OCI-LY7 (cell line): ENCODE measurements at regions not wholly inside any gene's neighbourhood (a gene's known extent, or its start where the extent isn't known, plus 50 kb on each side); places are given as distances from the start of the nearest gene placed in this dataset.

Experiments used
- BruUV-seq: library from RNA; stranded (reverse); fragments of 400-500 nt; replicated peaks from 2 replicates; lab custom pipeline; 2021; lab: Mats Ljungman, UMichigan
- CTCF ChIA-PET: fragments of 300-600 bp; sonication (Branson Sonifier 250); formaldehyde crosslinking; loops from one replicate; lab custom pipeline; 2022; ENCODE audit warnings: antibody characterized with exemption; ENCODE audit not compliant: unreplicated experiment; lab: Charles Lee
- POLR2A ChIA-PET: fragments of 300-600 bp; sonication (Branson Sonifier 250); formaldehyde crosslinking; loops from one replicate; lab custom pipeline; 2022; ENCODE audit warnings: antibody characterized with exemption; lab: Charles Lee
- DNase-seq: peaks from one replicate; pipeline ENCODE4 v3.0.0-alpha.2; 2015; ENCODE audit warnings: low spot score
- H2AFZ ChIP-seq: fragments of 200-600 bp; sonication (generic), shearing (Covaris generic); 2 replicates; pipeline ENCODE4 v1.6.1; 2014; ENCODE audit warnings: mild to moderate bottlenecking, antibody characterized with exemption, low read length, moderate library complexity
- H3K27ac ChIP-seq: fragments of 200-600 bp; sonication (generic); 2 replicates; pipeline ENCODE4 v1.5.1; 2014; ENCODE audit warnings: mixed run types, low read depth, mild to moderate bottlenecking, moderate library complexity, low read length, inconsistent platforms; ENCODE audit not compliant: poor library complexity, severe bottlenecking
- H3K36me3 ChIP-seq: fragments of 200-600 bp; sonication (generic); 2 replicates; pipeline ENCODE4 v1.6.1; 2014; ENCODE audit warnings: mild to moderate bottlenecking, antibody characterized with exemption, low read length, moderate library complexity, mixed read lengths; ENCODE audit not compliant: insufficient read depth
- H3K4me1 ChIP-seq: fragments of 200-600 bp; sonication (generic); 2 replicates; pipeline ENCODE4 v1.5.1; 2014; ENCODE audit warnings: mild to moderate bottlenecking, low read length; ENCODE audit not compliant: insufficient read depth, poor library complexity, severe bottlenecking
- H3K4me2 ChIP-seq: fragments of 200-600 bp; sonication (generic); 2 replicates; pipeline ENCODE4 v1.6.1; 2014; ENCODE audit warnings: mild to moderate bottlenecking, low read length
- H3K4me3 ChIP-seq: fragments of 200-600 bp; sonication (generic); 2 replicates; pipeline ENCODE4 v1.5.1; 2014; ENCODE audit warnings: mild to moderate bottlenecking, low read depth, low read length; ENCODE audit not compliant: poor library complexity, severe bottlenecking
- H3K79me2 ChIP-seq: fragments of 200-600 bp; sonication (generic); 2 replicates; pipeline ENCODE4 v1.6.1; 2016; ENCODE audit warnings: low read depth, mild to moderate bottlenecking, low read length, moderate library complexity, mixed read lengths; ENCODE audit not compliant: insufficient read depth
- H3K9me2 ChIP-seq: fragments of 200-600 bp; sonication (generic); 2 replicates; pipeline ENCODE4 v1.6.1; 2016; ENCODE audit warnings: mild to moderate bottlenecking, low read length, mixed read lengths; ENCODE audit not compliant: insufficient read depth
- H3K9me3 ChIP-seq: fragments of 200-600 bp; sonication (generic); 2 replicates; pipeline ENCODE4 v1.6.1; 2014; ENCODE audit warnings: mild to moderate bottlenecking, mixed run types, low read length, mixed read lengths
- H4K20me1 ChIP-seq: fragments of 200-600 bp; sonication (generic); 2 replicates; pipeline ENCODE4 v1.6.1; 2014; ENCODE audit warnings: mild to moderate bottlenecking, antibody characterized with exemption, low read length, moderate library complexity, mixed read lengths; ENCODE audit not compliant: insufficient read depth
- EZH2phosphoT487 ChIP-seq: fragments of 200-600 bp; sonication (generic); IDR thresholded peaks from 2 replicates; pipeline ENCODE4 v1.6.1; 2018; ENCODE audit warnings: low read depth, borderline replicate concordance, mild to moderate bottlenecking, mixed run types, antibody characterized with exemption, low read length, moderate library complexity, mixed read lengths
- intact Hi-C: fragments of 100-400 bp; cut with micrococcal nuclease; formaldehyde crosslinking; loops from one replicate; pipeline ENCODE4 v1.10.0; 2022; ENCODE audit not compliant: unreplicated experiment
- TF ChIP-seq, protein P1 (sequence below): fragments of 200-600 bp; sonication (generic); conservative IDR thresholded peaks from 2 replicates; pipeline ENCODE4 v1.5.1; 2014; ENCODE audit warnings: mild to moderate bottlenecking, antibody characterized with exemption, low read length, moderate library complexity, mixed read lengths

GRCh38 chr1:36729716-36730510 lies 247.2 kb upstream of the CSF3R start:
- intact Hi-C loops: no loop called here
- Histone ChIP-seq H3K4me3 (no peak overlapping the region), H4K20me1 (no peaks in the 10 kb centered on the region), H3K9me3 (no peaks in the 10 kb centered on the region), H3K27ac (no peak overlapping the region), H3K9me2 (no peaks in the 10 kb centered on the region), H3K4me2 (no peak overlapping the region), H2AFZ (no peak overlapping the region), H3K4me1 (no peaks in the 10 kb centered on the region), H3K36me3 (no peaks in the 10 kb centered on the region), H3K79me2 (no peaks in the 10 kb centered on the region)
- no TSS peak for BruUV-seq
- ChIA-PET CTCF (no interaction called here), POLR2A (no interaction called here)
- no peak for DNase-seq
- no peak for TF ChIP-seq EZH2phosphoT487
- TF ChIP-seq, protein P1, sequence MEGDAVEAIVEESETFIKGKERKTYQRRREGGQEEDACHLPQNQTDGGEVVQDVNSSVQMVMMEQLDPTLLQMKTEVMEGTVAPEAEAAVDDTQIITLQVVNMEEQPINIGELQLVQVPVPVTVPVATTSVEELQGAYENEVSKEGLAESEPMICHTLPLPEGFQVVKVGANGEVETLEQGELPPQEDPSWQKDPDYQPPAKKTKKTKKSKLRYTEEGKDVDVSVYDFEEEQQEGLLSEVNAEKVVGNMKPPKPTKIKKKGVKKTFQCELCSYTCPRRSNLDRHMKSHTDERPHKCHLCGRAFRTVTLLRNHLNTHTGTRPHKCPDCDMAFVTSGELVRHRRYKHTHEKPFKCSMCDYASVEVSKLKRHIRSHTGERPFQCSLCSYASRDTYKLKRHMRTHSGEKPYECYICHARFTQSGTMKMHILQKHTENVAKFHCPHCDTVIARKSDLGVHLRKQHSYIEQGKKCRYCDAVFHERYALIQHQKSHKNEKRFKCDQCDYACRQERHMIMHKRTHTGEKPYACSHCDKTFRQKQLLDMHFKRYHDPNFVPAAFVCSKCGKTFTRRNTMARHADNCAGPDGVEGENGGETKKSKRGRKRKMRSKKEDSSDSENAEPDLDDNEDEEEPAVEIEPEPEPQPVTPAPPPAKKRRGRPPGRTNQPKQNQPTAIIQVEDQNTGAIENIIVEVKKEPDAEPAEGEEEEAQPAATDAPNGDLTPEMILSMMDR: no peak

DNA sequence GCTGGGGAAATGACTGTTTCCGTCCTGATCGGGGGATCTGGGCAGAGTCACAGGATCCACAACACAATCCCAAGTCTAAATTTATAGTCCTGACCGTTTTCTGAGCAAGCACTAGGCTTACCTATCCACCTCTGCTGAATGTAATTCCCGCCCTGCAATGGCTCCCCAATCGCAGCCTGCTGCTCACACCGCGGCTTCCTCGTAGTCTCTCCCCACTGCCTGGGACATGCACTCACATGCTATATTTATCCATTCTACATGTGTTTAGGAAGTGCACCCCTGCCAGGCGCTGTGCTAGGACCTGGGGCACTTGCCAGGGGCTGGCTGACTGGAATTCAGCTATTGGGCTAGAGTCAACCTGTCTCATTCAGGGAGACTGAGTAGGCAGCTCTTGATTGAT lies 246.6 kb upstream of the CSF3R start:
- TF ChIP-seq, protein P1: no peak
- no peak for TF ChIP-seq EZH2phosphoT487
- Histone ChIP-seq H3K9me3 (no peaks in the 10 kb centered on the region), H3K9me2 (no peaks in the 10 kb centered on the region), H3K27ac (no peak overlapping the region), H4K20me1 (no peaks in the 10 kb centered on the region), H2AFZ (no peak overlapping the region), H3K4me1 (no peaks in the 10 kb centered on the region), H3K79me2 (no peaks in the 10 kb centered on the region), H3K4me3 (no peak overlapping the region), H3K4me2 (no peak overlapping the region), H3K36me3 (no peaks in the 10 kb centered on the region)
- no peak for DNase-seq
- intact Hi-C loops: no loop called here
- no TSS peak for BruUV-seq
- ChIA-PET POLR2A (no interaction called here), CTCF (no interaction called here)

GRCh38 chr1:36728846-36729245 lies 246.1 kb upstream of the CSF3R start:
- Histone ChIP-seq H2AFZ (no peak overlapping the region), H3K36me3 (no peaks in the 10 kb centered on the region), H3K4me2 (no peak overlapping the region), H3K27ac (no peak overlapping the region), H3K4me3 (no peak overlapping the region), H3K79me2 (no peaks in the 10 kb centered on the region), H4K20me1 (no peaks in the 10 kb centered on the region), H3K9me2 (no peaks in the 10 kb centered on the region), H3K4me1 (no peaks in the 10 kb centered on the region), H3K9me3 (no peaks in the 10 kb centered on the region)
- POLR2A ChIA-PET: no interaction called here
- CTCF ChIA-PET: no interaction called here
- no peak for TF ChIP-seq EZH2phosphoT487
- TF ChIP-seq, protein P1: no peak
- no TSS peak for BruUV-seq
- intact Hi-C loops: no loop called here
- DNase-seq: no peak
